ENCODE measurements at regions not wholly inside any gene's neighbourhood (a gene's known extent, or its start where the extent isn't known, plus 50 kb on each side); places are given as distances from the start of the nearest gene placed in this dataset.

GRCh38 chr16:66169817-66170216 lies 196.7 kb upstream of the CDH5 start:
- DNase-seq, result no peak

DNA sequence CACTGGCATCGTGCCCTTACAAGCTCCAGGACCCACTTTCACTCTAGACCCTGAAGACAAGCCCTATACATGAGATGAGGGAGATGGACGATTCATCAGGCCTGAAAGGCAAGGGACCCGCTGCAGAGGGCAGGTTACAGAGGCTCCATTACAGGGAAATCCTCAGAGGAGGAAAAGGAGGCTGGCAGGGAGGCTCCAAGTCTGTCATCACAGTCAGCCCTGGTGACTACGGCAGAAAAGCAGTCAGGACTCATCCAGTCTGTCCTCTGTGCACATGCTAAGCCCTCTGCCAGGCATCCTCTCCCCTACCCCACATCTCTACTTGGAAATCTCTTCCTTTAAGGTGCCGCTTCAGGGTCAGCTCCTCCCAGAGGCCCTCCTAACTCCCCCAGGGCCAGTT lies 197.7 kb upstream of the CDH5 start:
- DNase-seq, result no peak

GRCh38 chr16:66167564-66168291 lies 198.8 kb upstream of the CDH5 start:
- no peak for DNase-seq

DNA sequence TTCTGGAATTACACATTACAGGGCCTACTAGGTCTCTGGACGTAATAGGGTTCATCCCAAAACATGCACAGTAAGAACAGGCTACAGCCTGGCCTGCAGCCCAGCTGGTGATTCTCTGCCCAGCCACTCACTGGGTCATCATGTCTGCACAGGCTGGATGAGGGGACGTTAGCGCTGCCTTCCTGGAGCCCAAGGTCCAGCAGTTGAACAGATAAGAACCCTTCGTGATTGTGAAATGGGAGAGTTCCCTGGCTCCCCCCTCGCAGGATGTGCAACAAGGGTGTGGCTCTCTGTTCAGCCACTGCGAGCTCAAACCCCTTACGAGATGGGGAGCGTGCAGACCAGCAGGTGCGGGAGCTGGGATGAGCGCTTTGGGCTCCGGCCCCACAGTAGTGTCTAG lies 200.0 kb upstream of the CDH5 start:
- peak; percentile 5 for DNase-seq

DNA sequence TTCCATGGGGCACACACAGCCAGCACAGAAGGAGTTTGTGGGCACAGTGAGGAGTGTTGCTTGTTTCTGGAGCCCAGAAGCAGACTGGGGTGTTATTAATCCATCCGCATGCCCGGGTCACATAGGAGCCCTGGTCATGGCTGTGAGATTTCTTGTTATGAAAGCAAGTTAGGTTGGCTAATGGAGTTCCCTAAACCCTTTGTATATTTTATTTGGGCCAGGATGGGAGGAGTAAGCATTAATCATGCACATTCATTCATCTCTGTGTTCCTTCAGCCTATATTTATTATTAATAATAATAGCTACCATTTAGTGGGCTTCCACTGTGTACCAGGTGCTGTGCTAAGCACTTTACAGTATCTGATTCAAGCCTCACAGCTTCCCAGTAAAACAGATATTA lies 200.6 kb upstream of the CDH5 start:
- DNase-seq, result no peak

- DNase-seq, result no peak
Observed at GRCh38 chr16:66164581-66165247, 201.8 kb upstream of the CDH5 start.

DNA sequence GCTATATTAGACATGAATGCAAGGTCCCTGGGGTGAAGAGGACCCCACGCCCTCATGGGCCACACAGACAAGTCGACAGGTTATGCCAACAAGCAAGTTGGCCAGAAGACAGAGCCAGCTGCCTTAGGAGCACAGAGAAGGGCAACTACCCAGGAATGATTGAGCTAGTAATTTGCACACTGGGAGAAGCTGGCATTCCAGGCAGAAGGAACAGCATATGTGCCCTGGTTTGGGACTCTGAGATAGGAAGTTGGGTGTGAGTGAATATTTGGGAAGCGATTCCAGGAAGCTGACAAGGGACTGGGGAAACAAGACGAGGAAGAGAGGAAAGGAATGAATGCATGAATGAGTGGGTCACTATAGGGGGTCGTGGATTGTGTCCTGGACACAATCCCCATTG lies 203.7 kb upstream of the CDH5 start:
- no peak for DNase-seq

- peak; percentile 7 for DNase-seq
Observed at GRCh38 chr16:66161942-66162341, 204.5 kb upstream of the CDH5 start.

- DNase-seq, result no peak
Observed at GRCh38 chr16:66161269-66161668, 205.2 kb upstream of the CDH5 start.

GRCh38 chr16:66159987-66160386 lies 206.5 kb upstream of the CDH5 start:
- no peak for DNase-seq

DNA sequence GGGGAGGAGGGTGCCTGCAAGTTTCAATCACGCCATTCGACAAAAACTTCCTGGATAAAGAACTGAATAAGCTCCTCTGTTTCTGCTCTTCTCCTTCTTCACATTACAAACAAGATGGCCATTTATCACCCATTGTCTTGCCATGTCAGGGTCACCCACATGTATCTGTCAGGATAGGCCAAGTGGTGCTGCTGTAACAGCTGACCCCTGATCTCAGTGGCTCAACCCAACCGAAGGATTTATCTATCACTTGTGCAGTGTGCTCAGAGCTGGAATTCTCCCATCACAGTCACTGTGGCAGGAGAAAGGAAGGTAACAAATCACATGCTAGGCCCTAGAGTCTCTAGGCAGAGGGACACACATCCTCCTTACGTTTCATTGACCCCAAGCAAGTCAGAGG lies 210.0 kb upstream of the CDH5 start:
- DNase-seq, result no peak

- DNase-seq, result no peak
Observed at GRCh38 chr16:66155933-66156332, 210.6 kb upstream of the CDH5 start.

DNA sequence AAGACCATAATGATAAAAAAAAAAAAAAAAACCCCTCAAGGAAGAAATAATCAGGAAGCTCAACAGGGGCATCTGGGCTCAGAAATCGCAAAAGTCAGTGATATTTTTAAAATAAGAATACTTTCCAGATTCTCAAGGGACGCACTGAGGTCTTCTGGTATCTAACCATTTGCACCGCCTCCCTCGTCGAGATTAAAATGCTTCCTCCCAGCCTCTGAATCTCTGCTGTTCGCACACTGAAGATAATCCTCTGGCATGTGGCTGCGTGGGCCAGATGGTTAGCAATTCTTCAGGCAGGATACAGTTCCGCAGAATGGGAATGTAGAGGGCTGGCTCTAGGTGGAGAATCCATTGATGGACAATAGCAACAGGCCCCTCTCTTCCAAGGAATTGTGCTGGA lies 211.7 kb upstream of the CDH5 start:
- no peak for DNase-seq

DNA sequence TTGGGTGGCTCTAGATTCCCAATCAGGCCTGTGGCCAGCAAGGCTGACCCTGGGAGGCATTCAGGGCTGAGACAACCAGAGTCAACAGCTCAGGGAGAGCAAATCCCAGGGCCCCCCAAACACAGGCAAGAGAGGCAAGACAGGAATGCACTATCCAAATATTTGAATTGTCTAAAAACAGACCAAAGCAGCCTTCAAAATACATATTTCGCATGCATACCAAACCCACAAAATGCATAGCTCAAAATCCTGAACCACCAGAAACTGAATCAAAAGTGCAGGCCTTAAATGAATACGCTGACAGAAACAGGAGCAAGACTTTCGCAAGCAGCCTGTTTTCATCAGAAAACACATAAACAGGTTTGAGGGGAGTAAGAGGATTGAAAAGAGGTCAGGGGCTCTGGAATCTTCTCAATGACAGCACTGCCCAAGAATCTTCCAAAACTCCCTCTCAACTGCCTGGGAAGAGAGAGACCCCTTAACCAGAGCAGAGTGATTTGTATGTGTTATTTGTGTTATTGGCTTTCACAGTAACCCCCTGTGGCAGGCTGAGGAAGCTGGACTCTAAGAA lies 213.6 kb upstream of the CDH5 start:
- DNase-seq, result no peak

- no peak for DNase-seq
Observed at GRCh38 chr16:66152181-66152580, 214.3 kb upstream of the CDH5 start.

DNA sequence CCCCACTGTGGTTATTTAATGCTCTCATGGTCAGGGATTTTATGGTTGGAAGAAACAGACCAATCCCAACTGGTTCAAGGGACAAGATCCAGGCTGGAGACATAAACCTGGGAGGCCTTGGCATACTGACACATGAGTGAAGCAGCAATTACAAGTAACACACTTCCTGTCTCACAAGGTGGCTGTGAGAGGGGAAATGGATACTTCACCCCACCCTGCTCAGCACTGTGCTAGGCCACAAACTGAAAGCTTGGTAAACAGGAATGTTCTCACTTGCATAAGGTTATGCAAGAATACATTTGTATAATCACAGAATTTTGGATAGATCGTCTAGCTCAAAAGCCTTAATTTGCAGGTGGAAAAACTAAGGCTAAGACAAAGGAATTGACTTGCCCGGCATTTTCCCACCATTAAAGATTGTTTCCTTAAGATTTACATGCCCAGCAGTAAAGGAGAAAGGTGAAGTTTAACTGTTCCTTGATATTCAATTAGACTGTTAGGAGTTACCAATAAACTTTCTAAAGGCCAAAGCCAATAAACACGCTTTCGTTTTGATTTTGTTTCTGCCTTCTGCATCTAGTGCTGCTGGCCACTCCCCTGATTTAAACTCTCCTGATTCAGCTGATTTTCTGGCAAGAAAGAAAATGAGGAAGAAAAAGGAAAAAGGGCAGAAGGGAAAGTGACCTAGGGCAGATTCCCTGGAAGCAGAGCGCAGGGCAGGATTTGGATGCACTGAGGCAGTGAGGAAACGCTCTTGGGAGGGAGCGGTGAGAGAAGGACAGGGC lies 215.6 kb upstream of the CDH5 start:
- peak; percentile 56 for DNase-seq

DNA sequence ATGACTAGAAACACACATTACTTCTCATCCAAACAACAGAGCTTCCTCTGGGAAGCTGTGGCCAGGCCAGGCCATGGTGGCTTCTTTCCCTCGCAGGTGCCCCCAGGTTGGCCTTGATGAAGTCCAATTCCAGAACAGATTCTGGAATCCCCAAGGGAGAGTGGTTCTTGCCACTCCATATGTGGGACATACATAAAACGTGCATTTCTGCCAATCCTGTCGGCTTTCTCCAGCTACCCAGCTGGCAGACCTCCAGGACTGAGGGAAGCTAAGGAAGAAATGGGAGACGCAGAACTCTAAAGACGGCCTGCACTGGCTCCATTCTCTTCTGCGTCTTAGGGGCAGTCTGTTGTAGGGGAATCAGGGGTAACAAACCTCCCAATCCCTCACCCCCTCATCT lies 219.2 kb upstream of the CDH5 start:
- no peak for DNase-seq

- DNase-seq, result no peak
Observed at GRCh38 chr16:66146798-66147197, 219.7 kb upstream of the CDH5 start.

DNA sequence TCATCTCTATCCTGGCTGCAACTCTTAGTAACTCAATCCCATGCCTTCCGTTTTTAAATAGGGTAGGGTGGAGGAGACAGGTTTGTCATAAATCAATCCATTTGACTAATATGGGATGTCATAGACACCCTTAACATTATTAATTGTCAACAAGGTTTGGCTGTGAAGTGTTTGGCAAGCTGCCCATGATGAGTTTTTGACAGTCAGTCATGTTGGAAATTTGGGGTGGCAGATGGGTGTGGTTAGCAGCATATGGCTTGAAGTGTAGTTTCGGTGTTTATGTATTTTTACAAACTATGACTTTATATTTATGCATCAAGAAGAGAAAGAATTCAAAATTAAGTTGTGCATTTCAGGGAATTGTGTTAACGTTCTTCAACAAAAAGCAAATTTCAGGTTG lies 221.8 kb upstream of the CDH5 start:
- DNase-seq, result no peak

GRCh38 chr16:66143415-66143814 lies 223.1 kb upstream of the CDH5 start:
- DNase-seq, result no peak

GRCh38 chr16:66141885-66142284 lies 224.6 kb upstream of the CDH5 start:
- no peak for DNase-seq

- no peak for DNase-seq
Observed at GRCh38 chr16:66137853-66138252, 228.6 kb upstream of the CDH5 start.

- DNase-seq, result no peak
Observed at GRCh38 chr16:66136841-66137240, 229.7 kb upstream of the CDH5 start.

GRCh38 chr16:66135838-66136237 lies 230.7 kb upstream of the CDH5 start:
- no peak for DNase-seq
